A673 (cell line): ENCODE measurements at regions not wholly inside any gene's neighbourhood (a gene's known extent, or its start where the extent isn't known, plus 50 kb on each side); places are given as distances from the start of the nearest gene placed in this dataset.

Experiments used
- EZH2 ChIP-seq: fragments of 200-600 bp; sonication (generic); IDR thresholded peaks from 2 replicates; pipeline ENCODE4 v1.6.1; 2017; ENCODE audit warnings: borderline replicate concordance, low read depth, mild to moderate bottlenecking, mixed read lengths, antibody characterized with exemption, low read length; ENCODE audit not compliant: poor library complexity, severe bottlenecking
- TF ChIP-seq, protein P1 (sequence below): fragments of 300-800, 200-600 bp; sonication (generic); conservative IDR thresholded peaks from 2 replicates; pipeline ENCODE4 v1.5.1; 2017; ENCODE audit warnings: low read depth, mild to moderate bottlenecking, antibody characterized with exemption, low read length, moderate library complexity, mixed read lengths

DNA sequence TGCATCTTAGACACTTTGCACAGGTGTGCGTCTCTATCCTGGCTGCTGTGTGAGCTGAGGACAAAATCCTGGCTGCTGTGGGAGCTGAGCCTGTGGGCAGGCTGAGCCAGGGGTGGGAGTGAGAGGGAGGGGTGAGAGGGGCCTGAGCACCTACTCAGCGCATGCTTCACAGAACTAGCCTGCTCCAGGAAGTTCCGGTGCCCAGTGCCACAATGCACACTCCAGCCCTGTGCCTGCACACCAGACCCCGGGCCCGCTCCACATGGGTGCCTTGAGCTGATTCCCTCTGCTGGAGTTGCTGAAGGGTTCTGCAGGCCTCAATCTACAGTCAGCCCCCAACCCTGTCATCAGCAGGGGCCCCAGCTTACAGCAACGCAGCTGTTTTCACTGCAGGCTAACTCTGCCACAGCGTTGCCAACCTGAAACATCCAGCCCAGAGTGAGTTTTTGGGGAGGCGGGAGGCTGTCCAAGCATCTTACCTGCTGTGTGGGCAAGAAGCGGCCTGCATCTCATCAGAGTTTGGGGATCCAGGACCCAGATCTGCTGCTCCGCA is 1377.9 kb downstream of the TBC1D22A start:
- TF ChIP-seq, protein P1, sequence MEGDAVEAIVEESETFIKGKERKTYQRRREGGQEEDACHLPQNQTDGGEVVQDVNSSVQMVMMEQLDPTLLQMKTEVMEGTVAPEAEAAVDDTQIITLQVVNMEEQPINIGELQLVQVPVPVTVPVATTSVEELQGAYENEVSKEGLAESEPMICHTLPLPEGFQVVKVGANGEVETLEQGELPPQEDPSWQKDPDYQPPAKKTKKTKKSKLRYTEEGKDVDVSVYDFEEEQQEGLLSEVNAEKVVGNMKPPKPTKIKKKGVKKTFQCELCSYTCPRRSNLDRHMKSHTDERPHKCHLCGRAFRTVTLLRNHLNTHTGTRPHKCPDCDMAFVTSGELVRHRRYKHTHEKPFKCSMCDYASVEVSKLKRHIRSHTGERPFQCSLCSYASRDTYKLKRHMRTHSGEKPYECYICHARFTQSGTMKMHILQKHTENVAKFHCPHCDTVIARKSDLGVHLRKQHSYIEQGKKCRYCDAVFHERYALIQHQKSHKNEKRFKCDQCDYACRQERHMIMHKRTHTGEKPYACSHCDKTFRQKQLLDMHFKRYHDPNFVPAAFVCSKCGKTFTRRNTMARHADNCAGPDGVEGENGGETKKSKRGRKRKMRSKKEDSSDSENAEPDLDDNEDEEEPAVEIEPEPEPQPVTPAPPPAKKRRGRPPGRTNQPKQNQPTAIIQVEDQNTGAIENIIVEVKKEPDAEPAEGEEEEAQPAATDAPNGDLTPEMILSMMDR, result no peak
- TF ChIP-seq EZH2, result no peak
